A673 (cell line): ENCODE measurements at regions not wholly inside any gene's neighbourhood (a gene's known extent, or its start where the extent isn't known, plus 50 kb on each side); places are given as distances from the start of the nearest gene placed in this dataset.

ENCODE experiments used
- CTCF ChIP-seq: fragments of 300-800, 200-600 bp; sonication (generic); conservative IDR thresholded peaks from 2 replicates; pipeline ENCODE4 v1.5.1; 2017; ENCODE audit warnings: low read depth, mild to moderate bottlenecking, antibody characterized with exemption, low read length, moderate library complexity, mixed read lengths
- EZH2 ChIP-seq: fragments of 200-600 bp; sonication (generic); IDR thresholded peaks from 2 replicates; pipeline ENCODE4 v1.6.1; 2017; ENCODE audit warnings: borderline replicate concordance, low read depth, mild to moderate bottlenecking, mixed read lengths, antibody characterized with exemption, low read length; ENCODE audit not compliant: poor library complexity, severe bottlenecking

- TF ChIP-seq CTCF (no peak), EZH2 (no peak)
Measured at GRCh38 chr16:86447228-86447627, 63.1 kb upstream of the FOXF1 start.
